ENCODE measurements at regions not wholly inside any gene's neighbourhood (a gene's known extent, or its start where the extent isn't known, plus 50 kb on each side); places are given as distances from the start of the nearest gene placed in this dataset.

DNA sequence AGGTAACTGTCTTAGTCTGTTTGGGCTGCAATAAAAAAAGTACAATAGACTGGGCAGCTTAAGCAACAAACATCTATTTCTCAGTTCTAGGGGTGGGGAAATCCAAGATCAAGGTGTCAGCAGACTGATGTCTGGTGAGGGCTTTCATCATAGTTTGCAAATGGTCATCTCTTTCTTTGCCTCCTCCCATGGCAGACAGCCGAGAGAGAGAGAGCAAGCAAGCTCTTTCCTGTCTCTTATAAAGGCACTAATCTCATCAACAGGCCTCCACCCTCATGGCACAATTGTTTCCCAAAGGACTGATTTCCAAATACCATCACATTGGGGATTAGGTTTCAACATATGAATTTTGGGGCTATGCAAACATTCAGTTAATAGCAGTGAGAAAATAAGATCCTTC is 445.6 kb upstream of the FLRT2 start:
- no peak for DNase-seq (ENCODE audit: low read depth, low spot score)

DNA sequence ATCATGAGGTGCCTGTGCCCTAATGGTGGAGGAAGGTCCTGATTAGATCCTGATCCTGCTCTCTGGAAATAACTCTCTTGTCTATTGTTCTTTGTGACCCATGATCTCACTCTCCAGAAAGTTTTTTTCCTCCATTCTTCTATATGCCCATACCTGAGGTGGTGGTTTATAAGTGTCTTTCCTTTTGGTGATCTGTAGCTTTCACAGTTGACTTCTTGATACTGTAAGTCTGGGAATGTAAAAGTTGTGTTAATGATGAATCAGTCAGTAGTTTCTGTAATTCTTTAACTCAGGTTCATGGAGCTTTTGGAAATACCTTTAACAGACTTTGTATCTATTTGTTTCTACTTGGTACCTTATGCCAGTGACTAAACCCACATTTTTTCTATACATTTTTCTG is 444.0 kb upstream of the FLRT2 start:
- DNase-seq (ENCODE audit: low read depth, low spot score), result no peak

DNA sequence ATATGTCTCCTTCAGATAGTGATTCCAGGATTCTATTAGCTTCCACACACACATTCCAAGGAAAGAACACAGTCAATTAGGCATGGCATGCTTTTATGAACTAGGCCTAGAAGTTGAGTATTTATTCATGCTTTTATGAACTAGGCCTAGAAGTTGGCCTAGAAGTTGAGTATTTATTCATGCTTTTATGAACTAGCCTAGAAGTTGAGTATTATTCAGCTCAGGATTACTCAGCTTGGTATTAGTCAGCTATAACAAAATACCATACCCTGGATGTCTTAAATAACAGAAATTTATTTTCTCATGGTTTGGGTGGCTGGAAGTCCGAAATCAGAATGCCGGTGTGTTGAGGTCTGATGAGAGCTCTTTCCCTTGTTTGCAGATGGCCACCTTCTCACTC is 442.7 kb upstream of the FLRT2 start:
- no peak for DNase-seq (ENCODE audit: low read depth, low spot score)

DNA sequence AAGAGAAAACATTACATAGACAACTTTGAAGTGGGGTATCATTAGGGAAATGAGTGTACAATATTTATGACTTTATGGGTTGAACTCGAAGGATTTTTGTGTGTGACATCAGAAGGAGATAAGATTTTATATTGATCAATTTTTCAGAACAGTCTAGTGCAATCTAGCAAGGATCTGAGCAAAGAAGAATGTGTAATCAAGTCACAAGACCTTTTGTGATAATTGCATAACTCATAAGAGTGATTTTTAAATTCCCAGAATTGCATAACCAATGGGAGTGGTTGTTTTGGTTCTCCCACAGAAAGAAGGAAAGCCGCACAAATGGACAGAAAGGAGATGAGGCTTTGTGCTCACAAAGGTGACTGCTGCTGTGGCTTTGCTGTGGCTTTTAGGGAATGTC is 441.8 kb upstream of the FLRT2 start:
- no peak for DNase-seq (ENCODE audit: low read depth, low spot score)

DNA sequence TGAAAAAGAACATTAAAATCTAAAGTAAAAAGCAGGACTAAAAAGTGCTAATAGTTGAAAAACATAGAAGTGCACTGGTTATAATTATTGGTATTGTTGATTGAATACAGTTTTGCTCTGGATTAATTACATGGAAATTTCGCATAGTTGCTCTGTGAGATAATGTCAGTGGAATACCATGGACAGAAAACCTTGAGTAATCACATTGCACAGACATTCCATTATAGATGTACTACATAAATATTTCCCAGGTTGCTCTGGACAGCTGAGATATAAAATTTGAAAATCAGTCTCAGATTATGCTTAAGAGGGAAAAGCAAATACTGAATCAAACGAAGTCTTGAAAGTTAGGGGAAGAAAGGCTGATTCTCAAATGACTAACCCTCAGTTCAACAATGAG is 439.3 kb upstream of the FLRT2 start:
- no peak for DNase-seq (ENCODE audit: low read depth, low spot score)

DNA sequence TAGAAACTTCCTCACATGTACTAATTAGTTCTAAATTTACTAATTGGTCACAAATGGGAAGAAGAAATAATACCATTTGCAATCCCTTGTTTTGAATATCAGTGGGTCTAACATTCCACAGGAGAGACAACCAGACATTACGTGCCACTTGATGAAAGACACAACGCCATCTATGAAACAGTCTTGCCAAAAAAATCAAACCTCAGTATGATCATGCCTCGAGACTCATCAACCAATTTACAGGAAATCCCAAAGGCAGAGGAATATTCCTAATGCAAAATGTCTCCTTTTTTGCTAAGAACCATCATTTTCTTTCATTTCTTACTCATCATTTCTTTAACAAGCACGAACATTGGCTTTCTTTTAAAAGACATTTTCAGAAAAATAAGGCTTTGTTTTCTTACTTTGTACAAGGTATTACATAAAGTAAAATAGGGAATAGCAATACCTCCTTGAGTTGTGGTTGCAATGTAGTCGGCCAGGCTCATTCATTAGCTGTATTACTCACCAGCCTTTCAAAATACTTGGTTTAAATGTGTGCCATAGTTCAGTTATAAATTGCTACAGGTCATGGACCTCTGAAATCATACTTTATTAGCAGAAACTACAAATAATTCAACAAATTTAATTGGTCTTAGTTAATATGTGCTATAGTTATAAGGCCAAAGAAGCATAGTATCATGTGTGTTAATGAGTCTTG is 436.2 kb upstream of the FLRT2 start:
- DNase-seq (ENCODE audit: low read depth, low spot score), result no peak

DNA sequence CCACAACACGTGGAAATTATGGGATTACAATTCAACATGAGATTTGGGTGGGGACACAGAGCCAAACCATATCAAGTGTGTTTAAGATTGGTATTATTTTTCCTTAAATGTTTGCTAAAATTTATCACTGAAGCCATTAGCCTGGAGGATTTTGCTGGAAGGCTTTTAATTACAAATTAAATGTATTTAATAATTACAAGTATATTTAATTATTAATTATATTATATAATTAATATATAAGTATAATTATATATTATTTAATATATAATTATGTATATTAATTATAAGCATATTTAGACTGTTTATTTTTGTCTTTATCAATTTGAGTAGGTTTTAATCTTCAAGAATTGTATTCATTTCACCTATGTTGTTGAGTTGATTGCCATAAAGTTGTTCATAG is 427.4 kb upstream of the FLRT2 start:
- DNase-seq (ENCODE audit: low read depth, low spot score), result no peak

DNA sequence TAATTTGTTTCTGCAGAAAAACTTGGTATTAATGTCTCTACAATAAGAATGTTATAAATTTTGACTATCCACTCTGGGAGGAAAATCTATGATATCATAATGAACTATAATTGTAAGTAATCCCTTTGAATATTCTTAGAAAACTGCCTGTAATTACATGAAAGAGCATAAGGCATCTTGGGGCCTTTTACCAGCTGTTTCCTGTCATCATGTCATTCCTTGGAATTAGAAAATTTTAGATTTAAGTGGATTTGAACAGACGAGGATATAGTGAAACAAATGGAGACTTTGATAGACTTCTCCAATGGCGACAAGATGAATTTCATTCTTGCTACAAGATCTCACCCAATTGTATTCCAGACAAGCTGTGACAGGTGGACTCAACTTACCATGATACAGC is 423.4 kb upstream of the FLRT2 start:
- no peak for DNase-seq (ENCODE audit: low read depth, low spot score)

DNA sequence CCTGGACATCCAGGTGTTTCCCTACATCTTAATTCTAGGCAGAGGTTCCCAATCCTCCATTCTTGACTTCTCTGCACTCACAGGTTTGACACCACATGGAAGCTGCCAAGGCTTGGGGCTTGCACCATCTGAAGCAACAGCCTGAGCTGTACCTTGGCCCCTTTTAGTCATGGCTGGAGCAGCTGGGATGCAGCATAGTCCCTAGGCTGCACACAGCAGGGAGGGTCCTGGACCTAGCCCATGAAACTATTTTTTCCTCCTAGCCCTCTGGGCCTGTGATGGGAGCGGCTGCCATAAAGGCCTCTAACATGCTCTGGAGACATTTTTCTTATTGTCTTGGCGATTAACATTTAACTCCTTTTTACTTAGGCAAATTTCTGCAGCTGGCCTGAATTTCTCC is 417.2 kb upstream of the FLRT2 start:
- no peak for DNase-seq (ENCODE audit: low read depth, low spot score)

DNA sequence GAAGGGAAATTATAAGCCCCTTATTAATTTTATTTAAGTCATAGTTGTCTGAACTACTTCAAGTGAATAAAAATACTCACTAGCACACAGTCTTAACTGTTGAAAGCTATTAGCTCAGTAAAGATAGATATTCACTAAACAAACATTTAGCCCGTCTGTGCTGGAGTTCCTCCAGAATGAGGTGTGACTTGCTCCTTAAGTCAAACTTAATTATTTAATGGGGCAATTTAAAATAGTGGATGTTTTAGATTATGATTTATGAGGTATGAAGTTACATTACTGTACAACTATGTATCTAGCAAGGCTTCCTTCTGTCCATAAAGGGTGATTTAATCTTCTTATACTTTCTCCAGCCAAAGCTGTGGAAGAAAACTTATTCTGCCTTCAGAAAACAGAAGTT is 414.0 kb upstream of the FLRT2 start:
- DNase-seq (ENCODE audit: low read depth, low spot score), result no peak

DNA sequence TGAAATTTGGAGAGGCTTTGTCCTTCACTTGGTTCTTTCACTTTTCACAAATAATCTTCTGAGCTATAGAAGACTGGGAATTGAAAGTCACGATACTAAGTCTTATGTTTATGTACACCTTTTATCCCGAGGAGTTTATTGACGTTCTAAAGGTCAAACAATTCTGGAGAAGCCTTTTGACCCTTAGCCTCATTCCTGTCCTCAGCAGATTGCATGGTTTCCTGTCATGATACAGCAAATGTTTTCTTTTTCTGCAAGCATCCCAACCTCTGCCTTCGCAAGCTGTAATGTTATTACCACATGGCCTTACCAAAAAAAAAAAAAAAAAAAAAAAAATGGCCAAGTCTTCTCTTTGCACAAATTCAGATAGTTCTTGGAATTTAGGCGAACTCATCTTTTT is 411.7 kb upstream of the FLRT2 start:
- no peak for DNase-seq (ENCODE audit: low read depth, low spot score)

DNA sequence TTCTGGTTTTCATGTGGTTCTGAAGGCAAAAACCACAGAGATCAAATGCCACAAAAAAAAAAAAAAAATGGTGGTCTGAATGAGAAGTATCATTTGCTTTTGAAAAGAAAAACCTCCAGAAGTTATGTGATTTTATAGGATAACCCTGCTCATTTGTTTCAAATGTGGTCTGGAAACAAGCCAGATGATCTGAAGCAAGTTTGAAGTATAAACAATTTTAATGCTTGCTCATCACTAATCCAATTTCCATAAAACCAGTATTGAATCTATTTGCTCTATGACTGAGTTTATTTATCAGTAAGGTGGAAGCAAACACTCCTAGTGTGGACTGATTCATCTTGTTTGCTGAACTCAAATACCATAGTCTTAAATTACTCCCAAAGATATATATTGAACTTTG is 407.3 kb upstream of the FLRT2 start:
- DNase-seq (ENCODE audit: low read depth, low spot score), result no peak

DNA sequence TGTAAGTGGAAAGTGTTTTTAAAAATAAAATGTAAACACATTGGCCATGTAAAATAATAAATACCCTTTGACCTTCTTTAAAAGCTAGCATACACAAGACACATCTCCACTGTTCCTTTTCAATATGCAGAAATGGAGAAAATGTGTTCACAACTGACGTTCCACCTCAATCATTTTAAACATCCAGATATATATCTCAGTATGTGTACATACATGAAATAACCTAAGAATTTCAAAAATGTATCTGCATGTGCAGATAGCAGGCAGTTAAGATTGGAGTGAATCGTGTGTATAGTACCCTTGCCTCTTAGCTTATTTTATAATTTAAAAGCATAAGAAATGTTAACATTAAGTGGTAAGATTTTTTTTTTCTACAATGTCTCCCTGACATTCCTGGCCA is 406.2 kb upstream of the FLRT2 start:
- no peak for DNase-seq (ENCODE audit: low read depth, low spot score)

DNA sequence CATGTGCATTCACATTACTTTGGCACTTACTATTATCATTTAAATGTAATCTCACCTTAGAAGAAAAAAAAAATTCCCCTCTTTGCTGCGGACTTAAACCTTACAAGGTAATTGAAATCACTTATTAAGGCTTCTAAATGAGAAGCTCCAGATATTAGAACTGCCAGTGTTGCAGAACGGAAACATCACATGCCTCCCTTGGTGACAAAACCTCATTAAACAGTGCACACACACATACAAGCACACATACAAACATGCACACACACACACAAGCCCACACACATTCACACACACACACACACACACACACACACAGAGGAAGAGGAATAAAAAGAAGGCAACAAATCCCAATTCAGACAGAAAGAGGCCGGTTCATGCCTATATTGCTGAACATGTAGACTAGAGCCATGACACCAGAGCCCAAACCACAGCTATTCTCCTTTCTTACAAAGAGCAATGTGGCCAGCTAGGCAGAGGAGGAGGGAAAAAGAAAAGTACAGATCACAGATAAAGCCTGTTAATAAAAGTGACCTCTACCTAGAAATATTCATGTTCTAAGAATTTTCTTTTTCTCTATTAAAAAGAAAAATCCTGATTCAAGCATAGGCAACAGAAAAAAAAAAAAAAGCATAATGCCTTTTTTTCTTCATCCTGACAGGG is 405.2 kb upstream of the FLRT2 start:
- no peak for DNase-seq (ENCODE audit: low read depth, low spot score)

DNA sequence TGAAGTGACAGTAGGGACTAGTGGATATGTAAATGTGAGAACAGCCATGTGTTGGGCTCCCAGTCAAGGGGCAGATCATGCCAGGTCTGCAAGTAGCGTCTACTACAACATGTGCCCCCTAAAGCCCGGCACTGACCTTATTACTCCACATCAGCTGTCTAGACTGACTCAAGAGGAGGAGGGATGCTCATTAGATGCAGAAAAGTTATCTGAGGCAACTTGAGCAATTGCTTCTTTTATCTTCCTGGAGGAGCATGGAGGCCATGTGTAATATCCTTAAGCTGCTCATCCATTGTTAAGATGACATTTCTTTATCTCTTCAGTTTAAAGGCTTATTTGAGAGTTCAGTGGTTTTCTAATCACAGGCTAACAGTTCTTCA is 404.7 kb upstream of the FLRT2 start:
- no peak for DNase-seq (ENCODE audit: low read depth, low spot score)

DNA sequence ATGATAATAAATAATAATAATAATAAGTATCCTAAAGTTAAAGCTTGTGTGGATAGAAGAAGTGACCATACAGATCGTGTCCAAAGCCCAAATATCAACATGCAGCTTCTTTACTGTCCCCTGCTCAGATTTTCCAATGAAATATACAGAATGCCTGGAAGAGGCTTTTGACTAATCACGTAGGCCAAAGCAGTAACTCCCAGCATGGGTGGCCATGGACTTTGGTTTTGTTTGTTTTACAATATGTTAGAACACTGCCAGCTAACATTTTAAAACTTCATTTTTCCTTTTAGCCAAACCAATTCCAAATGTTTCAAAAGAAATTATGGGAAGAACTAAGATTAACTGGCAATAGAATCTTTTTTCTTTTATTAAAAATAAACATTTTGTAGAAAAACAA is 400.0 kb upstream of the FLRT2 start:
- no peak for DNase-seq (ENCODE audit: low read depth, low spot score)

DNA sequence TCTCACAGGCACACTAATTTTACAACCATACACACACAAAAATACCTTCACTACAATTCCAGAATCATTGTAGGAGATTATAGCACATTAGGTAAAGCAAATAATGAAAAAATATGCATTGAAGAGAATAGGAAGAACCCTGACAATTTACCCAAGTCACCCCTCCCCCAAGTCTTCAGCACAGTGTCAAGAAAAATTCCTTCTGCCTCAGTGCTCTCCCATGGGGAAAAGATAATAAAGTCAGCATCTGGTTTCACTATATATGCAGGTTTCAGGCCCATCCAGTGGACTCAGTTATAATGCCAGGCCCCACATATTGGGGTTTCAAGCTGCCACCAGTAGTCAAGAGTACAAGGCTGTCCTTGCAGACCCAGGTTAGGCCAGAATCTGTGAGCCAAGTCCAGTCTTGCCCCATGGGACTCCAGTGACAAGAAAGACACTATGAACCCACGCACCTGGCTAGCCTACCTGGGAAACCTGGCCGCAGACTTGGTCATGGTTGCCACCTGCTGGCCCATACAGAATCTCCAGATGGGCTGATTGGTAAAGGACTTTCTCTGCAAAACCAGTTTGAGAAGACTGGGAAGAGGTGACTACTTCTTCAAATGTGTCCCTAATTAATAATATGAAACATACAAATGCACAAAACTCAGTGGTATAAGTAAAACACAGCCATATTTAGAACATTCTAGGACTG is 398.6 kb upstream of the FLRT2 start:
- DNase-seq (ENCODE audit: low read depth, low spot score), result no peak

DNA sequence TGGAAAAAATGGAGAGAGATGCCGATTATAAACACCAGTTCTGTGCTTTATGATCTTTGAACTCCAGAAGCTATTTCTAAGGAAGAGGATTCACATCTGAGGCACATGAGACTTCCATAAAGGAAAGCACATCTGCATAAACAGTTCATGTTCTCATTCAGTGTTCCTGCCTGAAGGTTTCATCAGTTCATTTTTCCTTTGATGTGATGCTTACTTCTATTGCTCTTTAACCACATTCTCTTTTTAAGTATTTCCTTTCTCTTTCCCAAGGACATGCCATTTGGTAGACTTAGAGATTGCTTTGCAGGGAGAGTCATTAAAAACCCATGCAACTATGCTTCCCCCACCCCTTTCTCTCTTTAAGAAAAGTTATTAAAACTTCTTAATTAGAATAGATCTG is 387.0 kb upstream of the FLRT2 start:
- DNase-seq (ENCODE audit: low read depth, low spot score), result no peak

DNA sequence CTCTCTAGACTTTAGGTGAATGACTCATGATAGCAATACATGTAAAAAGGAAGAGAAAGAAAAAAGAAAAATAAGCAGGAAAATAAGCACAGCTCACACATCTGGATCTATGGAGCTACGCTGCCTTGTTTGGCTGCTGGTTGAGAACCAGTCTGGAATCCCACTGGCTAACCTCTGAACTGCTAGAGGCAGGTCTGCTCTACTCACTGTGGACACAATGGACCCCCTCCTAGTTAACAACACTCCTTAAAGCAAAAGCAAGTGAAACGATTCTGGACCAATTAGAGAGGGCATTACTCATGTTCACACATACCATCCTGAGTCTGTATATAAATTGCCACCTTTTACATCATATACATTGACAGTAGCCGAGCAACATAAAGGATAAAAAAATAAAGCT is 383.2 kb upstream of the FLRT2 start:
- DNase-seq (ENCODE audit: low read depth, low spot score), result no peak

DNA sequence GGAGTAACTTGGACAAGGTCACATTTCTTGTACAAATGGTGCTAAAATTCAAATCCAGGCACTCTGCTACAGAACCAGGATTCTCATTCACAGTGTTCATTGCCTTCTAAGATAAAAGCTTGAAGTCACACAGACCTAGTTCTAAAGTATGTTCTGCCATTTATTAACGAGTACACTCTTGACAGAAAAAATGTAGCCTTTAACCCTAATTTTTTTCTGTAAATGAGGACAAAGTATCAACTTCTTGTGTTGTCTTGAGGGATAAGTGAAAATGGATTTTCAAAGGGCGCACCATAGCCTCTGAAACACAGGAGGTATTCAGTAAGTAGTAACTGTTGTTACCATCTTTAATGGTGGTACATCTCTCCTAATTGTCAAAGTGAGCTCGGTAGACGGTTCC is 379.8 kb upstream of the FLRT2 start:
- DNase-seq (ENCODE audit: low read depth, low spot score), result no peak

DNA sequence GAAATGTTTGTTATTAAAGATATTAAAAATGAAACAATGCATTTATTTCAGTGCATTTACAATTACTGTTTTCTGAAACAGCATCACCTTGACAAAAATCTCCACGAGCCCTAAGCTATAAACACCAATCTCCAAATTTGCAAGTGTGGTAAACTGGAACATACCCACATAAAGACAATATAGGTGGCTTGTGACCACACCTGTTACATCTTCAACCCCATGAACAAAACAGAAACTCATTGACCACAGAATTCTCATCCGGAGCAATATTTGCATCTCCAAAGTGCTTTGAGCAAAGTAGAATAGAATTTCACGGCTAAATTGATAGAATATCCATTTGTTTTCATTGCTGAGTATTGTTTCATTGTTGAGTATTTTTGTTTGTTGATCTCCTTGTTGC is 375.2 kb upstream of the FLRT2 start:
- DNase-seq (ENCODE audit: low read depth, low spot score), result no peak

DNA sequence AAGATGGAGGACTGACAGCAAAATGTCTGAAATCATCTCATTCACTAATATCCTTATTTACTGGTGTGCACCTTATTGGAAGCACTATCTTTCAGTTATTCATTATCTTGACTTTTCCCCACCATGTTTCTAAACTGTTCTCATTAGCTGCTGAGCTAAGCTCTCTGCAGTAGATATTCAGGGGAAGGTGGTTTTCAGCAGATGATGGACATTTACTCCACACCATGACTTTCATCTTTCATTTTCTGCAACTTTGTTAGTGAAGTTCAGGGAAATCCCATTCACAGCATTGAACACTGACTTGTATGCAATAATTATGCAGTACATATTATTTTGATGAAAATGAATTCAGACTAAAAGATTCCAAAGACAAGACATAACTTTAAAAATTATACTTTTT is 373.6 kb upstream of the FLRT2 start:
- no peak for DNase-seq (ENCODE audit: low read depth, low spot score)

DNA sequence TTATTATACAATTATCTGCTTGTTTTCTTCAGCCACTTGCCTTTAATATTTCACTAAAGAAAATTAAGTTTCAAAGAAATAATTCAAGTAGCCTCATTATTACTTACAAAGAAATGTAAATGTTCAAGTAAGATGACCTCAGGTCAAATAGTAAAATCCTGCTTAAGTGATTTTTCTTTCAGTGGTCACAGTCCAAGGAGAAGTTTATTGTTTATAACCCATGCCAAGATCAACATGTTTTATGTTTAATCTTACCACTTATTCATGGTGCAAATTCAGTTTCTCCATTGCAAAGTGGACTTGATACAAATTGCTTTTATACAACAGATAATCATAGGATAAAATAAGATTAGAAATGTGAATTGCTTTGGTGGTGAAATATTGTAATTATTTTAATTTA is 370.2 kb upstream of the FLRT2 start:
- DNase-seq (ENCODE audit: low read depth, low spot score), result no peak
